NOMO-1 (cell line): ENCODE measurements at regions not wholly inside any gene's neighbourhood (a gene's known extent, or its start where the extent isn't known, plus 50 kb on each side); places are given as distances from the start of the nearest gene placed in this dataset.
"Not testable (repeated sequence)": the region's sequence is repeated elsewhere in the genome, so short reads cannot be mapped to it uniquely, and the experiment has no call there.

Experiments used
- DNase-seq, 2 experiments: peaks; one replicate each; lab custom pipeline; 2025; ENCODE audit not compliant: unreplicated experiment in 2 of 2; lab: John Stamatoyannopoulos, UW

DNA sequence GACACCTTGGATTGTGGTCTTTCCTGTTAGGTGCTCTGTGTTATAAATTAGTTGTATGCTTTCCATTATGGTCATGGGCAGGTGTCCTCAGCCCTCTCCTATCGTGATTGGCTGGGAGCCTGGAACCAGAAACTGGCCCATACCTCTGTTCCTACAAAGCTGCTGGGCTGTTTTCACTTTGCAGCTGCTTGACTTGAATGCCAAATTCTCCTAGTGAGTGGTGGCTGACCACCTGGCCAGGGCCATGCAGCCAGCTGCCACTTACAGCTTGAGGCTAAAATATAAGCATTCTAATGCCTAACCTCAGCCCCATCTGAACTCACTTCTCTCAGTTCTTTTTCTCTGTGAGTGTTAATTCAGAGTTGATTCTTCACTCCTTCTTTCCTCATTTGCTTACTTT is 239.3 kb upstream of the GBE1 start:
- DNase-seq, result no peak

DNA sequence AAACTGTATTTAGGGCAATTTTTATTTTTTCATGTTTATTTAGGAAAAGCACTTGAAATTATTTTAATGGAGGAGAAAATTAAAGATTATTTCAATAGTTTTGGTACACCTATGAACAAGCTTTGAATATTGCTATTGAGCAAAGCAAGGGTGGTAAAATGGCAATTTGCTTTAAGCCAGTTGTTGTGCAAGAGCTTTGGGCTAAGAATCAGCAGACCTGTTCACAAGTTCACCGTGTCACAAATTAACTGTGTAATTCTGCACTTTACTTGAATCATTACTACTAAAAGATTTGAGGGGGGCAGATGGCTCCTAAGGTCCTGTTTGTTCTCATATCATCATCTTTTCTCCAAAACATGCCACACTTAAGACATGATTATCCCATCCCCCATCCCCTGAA is 238.9 kb upstream of the GBE1 start:
- DNase-seq, result no peak

GRCh38 chr3:81998907-81999306 is 237.5 kb upstream of the GBE1 start:
- no peak for DNase-seq

- no peak for DNase-seq
These were observed 236.8 kb upstream of the GBE1 start for GRCh38 chr3:81998139-81998755.

DNA sequence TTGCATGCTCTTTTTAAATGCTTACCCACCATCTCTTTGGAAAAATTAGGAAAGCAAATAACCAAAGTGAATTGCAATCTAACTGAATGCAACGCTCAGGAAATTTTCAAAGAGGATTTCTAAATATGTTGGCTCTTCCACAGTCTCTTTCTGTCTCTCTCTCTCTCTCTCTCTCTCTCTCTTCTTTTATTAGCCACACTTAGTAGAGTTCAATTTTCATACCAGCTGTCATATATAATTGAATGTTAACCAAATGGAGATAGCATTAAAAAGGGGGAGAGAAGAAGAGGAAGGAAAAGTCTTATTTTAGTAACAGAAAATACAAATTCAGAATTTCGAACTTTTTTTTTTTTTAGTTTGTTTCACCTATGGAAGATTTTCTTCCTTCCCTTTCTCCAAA is 235.9 kb upstream of the GBE1 start:
- DNase-seq, result no peak

- DNase-seq, result no peak
These were observed 233.9 kb upstream of the GBE1 start for GRCh38 chr3:81995329-81995728.

DNA sequence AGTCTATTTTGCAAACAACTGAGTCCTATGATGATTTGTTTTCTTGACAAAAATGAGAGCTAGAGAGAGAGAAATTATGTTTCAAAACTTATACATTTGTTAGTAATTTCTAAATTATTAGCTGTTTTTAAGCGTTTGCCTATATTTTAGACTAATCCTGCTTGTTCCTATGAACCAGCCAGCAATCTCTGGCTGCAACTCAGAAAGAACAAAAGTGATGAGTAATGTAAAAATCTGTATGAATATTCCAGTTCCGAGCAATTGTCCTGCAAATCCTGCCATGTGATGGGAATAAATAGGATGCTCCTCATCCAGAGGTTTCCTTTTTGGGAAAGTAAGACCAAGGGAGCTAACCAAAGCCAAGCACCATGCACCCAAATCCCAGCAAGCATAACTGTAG is 228.3 kb upstream of the GBE1 start:
- no peak for DNase-seq

DNA sequence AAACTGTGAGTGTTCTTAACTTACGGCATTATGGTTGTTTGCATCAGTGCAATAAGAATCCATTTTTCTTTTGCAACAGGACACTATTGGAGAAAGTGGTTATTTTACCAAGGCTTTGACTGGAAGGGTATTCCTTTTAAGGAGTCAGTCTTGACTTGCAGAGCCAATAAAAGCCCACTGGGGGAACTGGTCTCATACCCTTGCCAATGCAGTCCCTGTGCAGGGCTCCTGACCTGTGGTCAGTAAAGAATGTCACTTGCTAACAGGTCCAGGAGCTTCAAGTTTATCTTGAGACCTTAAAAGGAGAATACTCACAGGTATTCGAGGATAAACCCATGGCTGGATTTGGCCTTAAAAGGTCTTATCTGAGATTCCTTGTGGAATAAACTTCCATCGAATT is 227.8 kb upstream of the GBE1 start:
- no peak for DNase-seq

GRCh38 chr3:81987412-81987811 is 226.0 kb upstream of the GBE1 start:
- DNase-seq, result not testable (repeated sequence)

DNA sequence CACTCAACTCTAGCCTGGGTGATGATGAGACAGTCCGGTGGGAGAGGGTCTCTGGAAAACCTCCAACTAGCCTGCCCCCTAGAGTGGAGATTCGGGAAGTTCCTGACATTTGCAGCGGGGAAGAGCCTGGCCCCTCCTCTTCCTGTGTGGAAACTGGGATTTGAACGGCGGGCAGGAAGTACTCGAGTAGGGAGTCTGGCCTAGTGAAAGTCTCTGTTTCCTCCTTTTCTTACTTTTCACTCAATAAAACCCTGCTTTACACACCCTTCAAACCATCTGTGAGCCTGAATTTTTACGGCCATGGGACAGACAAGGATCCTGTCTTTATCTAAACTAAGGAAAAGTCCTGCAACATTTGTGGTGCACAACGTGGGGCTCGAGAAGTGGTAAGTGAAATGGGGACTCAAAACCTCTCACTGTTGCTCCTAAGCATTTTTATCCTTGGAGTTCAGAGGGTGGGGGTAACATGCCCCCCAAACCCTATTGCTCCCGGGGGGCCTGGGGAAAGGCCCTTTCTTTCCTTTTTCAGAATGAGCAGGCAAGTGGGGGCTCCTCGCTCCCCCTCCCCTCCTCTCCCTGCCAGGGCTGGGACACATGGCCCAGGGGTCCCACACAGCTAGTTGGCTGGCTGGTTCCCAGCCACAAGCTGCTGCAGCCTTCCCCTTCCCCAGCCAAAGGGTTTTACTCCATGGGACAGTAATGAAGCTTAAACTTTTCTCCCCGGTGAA is 224.7 kb upstream of the GBE1 start:
- no peak for DNase-seq

- DNase-seq, result no peak
These were observed 221.9 kb upstream of the GBE1 start for GRCh38 chr3:81983382-81983781.

DNA sequence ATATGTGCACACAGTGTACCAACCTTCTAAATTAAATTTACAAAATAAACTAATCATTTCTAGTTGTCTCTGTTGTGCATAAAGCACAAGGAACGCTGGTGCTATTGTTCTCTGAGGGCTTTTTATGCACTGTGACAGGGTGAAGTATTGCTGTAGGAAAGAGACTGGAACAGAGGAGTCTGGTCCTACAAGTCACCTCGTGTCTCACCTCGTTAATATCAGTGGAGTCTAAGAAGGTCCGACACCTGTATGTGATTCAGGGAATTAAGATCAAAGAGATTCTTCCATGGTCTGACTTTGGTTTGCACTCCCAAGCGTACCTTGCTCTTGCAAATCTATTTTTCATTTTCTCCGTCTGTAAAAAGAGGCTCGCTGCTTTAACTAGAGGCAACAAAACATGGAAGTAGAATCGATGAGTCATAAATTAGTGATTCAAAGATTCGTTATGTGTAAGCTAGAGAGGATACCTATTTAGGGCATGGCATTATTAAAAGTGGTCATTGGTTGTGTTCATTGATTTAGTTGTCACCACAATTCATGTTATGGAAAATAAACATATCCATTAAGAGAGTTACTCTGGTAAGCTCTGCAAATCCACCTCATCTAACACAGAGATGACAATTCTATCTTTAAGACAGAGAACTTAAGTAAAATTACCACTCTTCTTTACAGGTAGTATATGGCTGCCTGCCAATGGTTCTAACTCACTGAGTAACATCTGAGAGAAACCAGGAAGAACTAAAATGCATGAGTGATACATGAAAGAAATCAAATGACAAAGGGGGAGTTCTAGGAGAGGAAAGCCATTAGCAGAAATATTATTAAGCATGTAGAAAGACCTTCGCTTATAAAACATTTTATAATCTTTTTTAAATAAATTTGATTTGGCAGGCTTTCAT is 219.4 kb upstream of the GBE1 start:
- peak in 1 of 2 experiments; percentile 5 for DNase-seq

- no peak for DNase-seq
These were observed 213.3 kb upstream of the GBE1 start for GRCh38 chr3:81974751-81975150.

DNA sequence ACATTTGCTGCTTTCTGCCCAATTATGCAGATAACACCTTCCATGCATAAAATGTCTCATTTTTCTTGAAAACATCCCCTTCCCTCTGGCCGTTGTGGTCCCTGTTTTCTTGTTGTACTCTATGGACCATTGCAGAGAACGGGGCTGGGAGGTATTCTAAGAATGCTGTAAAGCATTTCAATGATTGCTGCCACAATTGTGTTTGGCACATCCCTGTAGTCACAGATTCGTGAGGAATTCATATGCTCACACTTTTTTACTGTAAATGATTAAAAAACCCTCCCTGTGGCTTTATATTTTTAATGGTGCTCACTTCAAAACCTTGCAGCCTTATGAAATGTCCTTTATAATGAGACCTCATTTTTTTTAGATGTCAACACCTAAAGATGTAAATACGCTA is 207.2 kb upstream of the GBE1 start:
- no peak for DNase-seq

- DNase-seq, result no peak
These were observed 205.9 kb upstream of the GBE1 start for GRCh38 chr3:81967393-81967792.

DNA sequence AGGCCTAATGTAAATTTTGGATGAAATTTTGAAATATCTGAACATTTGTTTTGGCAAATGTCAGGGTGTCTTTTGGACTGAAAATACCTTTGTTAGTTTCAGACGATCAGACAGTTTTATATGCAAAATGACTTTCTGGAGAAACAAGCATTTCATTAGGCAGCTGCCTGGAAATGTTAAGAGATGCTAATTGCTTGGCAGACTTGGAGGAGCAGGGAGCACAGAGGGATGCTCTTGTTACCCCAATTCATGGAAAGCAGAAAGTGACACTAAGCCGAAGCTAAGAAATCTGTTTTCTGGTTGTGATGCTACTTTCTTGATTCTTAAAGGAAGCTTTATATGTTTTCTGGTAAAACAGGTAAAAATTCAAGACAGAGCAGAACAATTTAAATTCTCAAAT is 204.3 kb upstream of the GBE1 start:
- DNase-seq, result no peak

DNA sequence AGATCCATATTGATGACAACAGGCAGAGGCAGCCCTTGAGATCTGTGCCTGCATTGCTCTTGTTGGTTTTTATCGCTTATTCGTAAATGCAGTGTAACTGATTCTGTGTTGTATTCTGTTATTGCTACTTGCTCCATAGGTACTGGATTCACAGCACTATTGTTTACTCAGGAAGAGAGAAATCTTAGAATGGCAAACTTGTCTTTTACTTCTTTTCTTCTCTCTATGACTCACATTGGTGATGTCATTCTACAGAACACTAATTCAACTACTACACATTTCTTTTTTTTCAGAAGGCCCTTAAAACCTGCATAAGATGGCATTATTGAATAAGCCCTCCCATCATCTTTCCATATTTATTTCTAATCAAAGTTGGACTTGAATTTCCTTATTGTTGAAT is 201.0 kb upstream of the GBE1 start:
- DNase-seq, result no peak

- DNase-seq, result peak in 1 of 2 experiments; percentile 6
These were observed 197.7 kb upstream of the GBE1 start for GRCh38 chr3:81958972-81959640.

DNA sequence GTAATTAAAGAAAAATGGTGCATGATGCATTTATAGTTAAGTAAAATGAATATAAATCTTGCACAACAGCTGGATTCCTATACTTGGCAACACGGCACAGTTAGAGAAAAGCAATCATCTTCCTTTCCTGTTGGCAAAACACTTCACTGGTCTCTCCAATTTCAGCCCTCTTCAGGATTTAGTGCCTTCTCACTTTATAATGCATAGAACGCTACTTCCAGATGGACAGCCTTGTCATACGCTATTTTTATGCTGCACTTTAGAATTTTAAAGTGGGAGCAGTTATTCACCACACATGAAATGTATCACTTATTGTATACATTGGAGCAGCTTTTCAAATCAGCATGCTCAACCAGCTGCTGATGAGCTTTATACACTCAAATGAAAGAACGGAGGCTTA is 194.4 kb upstream of the GBE1 start:
- DNase-seq, result no peak

DNA sequence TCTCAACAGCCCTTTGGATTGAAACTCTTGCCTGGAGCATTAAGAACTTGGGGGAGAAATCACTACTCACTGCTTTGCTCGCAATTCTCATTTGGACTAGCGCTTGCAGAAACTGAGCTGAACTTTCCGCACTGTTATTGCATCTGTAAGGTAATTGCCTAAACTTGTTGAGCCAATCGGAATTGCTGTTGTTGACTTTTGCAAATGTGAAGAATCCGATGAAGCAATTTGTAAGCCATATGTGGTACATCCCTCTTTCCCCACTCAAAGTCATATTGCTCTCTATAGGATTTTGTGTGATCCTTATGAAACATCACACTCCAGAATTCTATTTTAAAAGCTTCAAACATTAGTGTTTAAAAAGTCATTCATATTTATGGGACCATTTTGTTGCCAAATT is 191.7 kb upstream of the GBE1 start:
- DNase-seq, result no peak

DNA sequence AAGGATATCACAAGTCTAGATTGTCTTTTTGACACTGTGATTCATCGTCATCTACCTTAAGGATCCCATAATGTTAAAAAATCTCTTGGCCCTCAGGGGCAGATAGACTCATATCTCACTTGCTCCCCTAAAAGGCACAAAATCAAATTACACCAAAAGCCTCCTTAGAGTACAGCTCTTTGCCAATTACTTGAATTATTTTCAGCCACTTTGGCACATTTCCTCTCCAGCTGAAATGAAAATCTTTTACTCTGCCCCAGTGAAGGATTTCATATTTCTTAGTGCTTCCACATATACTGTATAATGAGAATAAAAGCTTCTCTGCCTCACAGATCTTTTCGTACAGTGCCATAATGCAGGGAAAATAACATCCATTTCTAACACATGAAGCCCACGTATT is 190.7 kb upstream of the GBE1 start:
- DNase-seq, result no peak
